Naive B cell (primary cell): ENCODE measurements at regions not wholly inside any gene's neighbourhood (a gene's known extent, or its start where the extent isn't known, plus 50 kb on each side); places are given as distances from the start of the nearest gene placed in this dataset.

ENCODE experiments used
- ATAC-seq, 2 donors: fragments of 150-1000 bp; cut with Tn5 transposase; 2 replicates each; pipeline ENCODE4 v1.10.0; 2021; ENCODE audit warnings: low read depth in 2 of 2, mild to moderate bottlenecking in 2 of 2, moderate library complexity in 2 of 2
- DNase-seq: peaks from one replicate; pipeline ENCODE4 v3.0.0; 2022
- H3K27ac Mint-ChIP-seq, 6 donors: one replicate each; pipeline ENCODE4 v1.8.0; 2020 to 2022; ENCODE audit warnings: mild to moderate bottlenecking in 6 of 6, mixed read lengths in 6 of 6, moderate library complexity in 5 of 6, inconsistent platforms in 2 of 6
- H3K27me3 Mint-ChIP-seq, 3 donors: one replicate each; pipeline ENCODE4 v1.8.0; 2021 to 2022; ENCODE audit warnings: mixed read lengths in 3 of 3, mild to moderate bottlenecking in 1 of 3
- H3K36me3 Mint-ChIP-seq, 2 donors: one replicate each; pipeline ENCODE4 v1.8.0; 2020 to 2022; ENCODE audit warnings: mixed read lengths in 2 of 2, inconsistent platforms in 1 of 2, mild to moderate bottlenecking in 1 of 2
- H3K4me1 Mint-ChIP-seq, 3 donors: one replicate each; pipeline ENCODE4 v1.8.0; 2020 to 2022; ENCODE audit warnings: mixed read lengths in 3 of 3, inconsistent platforms in 1 of 3, mild to moderate bottlenecking in 1 of 3, moderate library complexity in 1 of 3
- H3K4me3 Mint-ChIP-seq, 8 donors: one replicate each; pipeline ENCODE4 v1.8.0; 2020 to 2022; ENCODE audit warnings: mild to moderate bottlenecking in 8 of 8, mixed read lengths in 8 of 8, moderate library complexity in 8 of 8, inconsistent platforms in 2 of 8
- H3K9me3 Mint-ChIP-seq, 7 donors: one replicate each; pipeline ENCODE4 v1.8.0; 2020 to 2022; ENCODE audit warnings: mixed read lengths in 7 of 7, mild to moderate bottlenecking in 5 of 7, inconsistent platforms in 2 of 7, moderate library complexity in 1 of 7

DNA sequence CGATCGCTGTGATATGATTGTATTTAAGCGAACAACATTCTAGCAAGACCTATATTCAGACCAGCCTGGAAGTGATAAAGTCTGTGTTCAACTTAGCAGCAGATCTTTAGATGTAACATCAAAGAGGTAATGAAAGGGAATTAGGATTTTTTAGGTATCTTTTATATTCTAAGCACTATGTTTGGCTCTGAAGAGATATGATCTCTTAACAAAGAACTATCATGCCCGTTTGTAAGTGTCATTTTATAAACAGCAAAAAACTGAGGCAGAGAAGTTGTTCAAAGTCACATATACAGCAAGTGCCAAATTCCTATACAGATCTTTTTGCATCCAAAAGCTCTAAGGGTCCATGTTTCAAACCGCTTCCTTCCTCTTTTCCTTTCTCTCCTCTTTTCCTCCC is 53.0 kb upstream of the TIAM1 start:
- Mint-ChIP-seq H3K36me3 (no peaks in the 10 kb centered on the region), H3K4me1 (peaks cover 0 to 5% (median 0%) of the 10 kb centered on the region in 3 donors), H3K4me3 (no peak overlapping the region), H3K9me3 (no peaks in the 10 kb centered on the region), H3K27me3 (no peaks in the 10 kb centered on the region), H3K27ac (no peak overlapping the region)
- DNase-seq: no peak
- ATAC-seq: no peak

DNA sequence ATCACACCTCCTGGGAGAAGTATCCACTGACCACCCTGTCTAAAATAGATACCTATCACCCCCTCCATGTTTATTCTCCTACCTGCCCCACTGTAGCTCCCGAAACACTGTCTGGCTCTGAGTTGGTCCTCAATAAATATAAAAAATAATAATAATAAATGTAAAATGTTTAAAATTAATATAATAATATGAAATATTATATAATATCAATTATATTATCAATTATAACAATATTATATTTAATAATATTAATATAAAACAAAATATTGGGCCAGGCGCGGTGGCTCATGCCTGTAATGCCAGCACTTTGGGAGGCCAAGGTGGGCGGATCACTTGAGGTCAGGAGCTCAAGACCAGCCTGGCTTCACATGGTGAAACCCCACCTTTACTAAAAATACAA is 52.3 kb upstream of the TIAM1 start:
- H3K27ac Mint-ChIP-seq: no peak overlapping the region
- peak overlapping the region in 1 of 8 donors; percentile 18 for H3K4me3 Mint-ChIP-seq
- ATAC-seq (no peak), DNase-seq (no peak)
- no peaks in the 10 kb centered on the region for H3K27me3 Mint-ChIP-seq
- peaks cover 0 to 4% (median 0%) of the 10 kb centered on the region in 3 donors for H3K4me1 Mint-ChIP-seq
- no peaks in the 10 kb centered on the region for H3K9me3 Mint-ChIP-seq
- H3K36me3 Mint-ChIP-seq: no peaks in the 10 kb centered on the region

GRCh38 chr21:31395791-31396190 is 51.7 kb upstream of the TIAM1 start:
- DNase-seq: no peak
- Mint-ChIP-seq H3K36me3 (no peaks in the 10 kb centered on the region), H3K4me1 (no peaks in the 10 kb centered on the region), H3K9me3 (no peaks in the 10 kb centered on the region), H3K27me3 (no peaks in the 10 kb centered on the region), H3K4me3 (no peak overlapping the region), H3K27ac (no peak overlapping the region)
- ATAC-seq: no peak

DNA sequence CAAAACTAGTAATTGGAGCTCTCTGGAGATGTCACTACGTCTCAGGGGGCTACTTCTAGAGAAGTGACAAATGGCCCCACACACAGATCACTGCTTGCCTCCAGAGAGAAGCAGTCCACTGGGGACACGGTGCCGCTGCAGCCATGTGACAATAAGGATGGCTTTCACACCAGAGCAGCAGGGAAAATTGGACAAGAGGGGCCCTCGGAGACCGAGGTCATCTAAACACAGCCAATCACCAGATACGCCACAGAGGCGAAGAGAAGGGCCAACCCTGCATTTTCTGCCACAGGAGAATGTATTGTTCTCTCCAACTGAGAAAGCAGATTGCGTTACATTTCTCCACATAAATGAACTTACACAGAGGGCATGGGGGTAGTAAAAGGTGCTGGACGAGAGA is 51.2 kb upstream of the TIAM1 start:
- Mint-ChIP-seq H3K4me3 (no peak overlapping the region), H3K27ac (no peak overlapping the region), H3K36me3 (no peaks in the 10 kb centered on the region), H3K9me3 (no peaks in the 10 kb centered on the region), H3K4me1 (no peaks in the 10 kb centered on the region), H3K27me3 (no peaks in the 10 kb centered on the region)
- DNase-seq (no peak), ATAC-seq (no peak)

- no peaks in the 10 kb centered on the region for H3K27me3 Mint-ChIP-seq
- no peak overlapping the region for H3K4me3 Mint-ChIP-seq
- no peaks in the 10 kb centered on the region for H3K4me1 Mint-ChIP-seq
- DNase-seq (no peak), ATAC-seq (no peak)
- H3K27ac Mint-ChIP-seq: peak overlapping the region in 1 of 6 donors; percentile 9
- H3K36me3 Mint-ChIP-seq: no peaks in the 10 kb centered on the region
- H3K9me3 Mint-ChIP-seq: no peaks in the 10 kb centered on the region
These were observed 50.2 kb upstream of the TIAM1 start for GRCh38 chr21:31394309-31394708.
